IMR-90 (cell line): ENCODE measurements at regions not wholly inside any gene's neighbourhood (a gene's known extent, or its start where the extent isn't known, plus 50 kb on each side); places are given as distances from the start of the nearest gene placed in this dataset.

Experiments used
- ATAC-seq: fragments of 200-7000 bp; cut with Tn5 transposase; 2 replicates; pipeline ENCODE4 v1.9.1; 2020; ENCODE audit warnings: low read depth, mild to moderate bottlenecking, moderate library complexity
- BruUV-seq: library from RNA; stranded (reverse); fragments of 400-500 nt; replicated peaks from 2 replicates; lab custom pipeline; 2021; lab: Mats Ljungman, UMichigan
- CTCF ChIA-PET: fragments of 300-600 bp; formaldehyde crosslinking; extraction: SDS; loops from one replicate; lab custom pipeline; 2021; ENCODE audit warnings: antibody characterized with exemption; lab: Yijun Ruan, JAX
- POLR2A ChIA-PET: fragments of 300-600 bp; sonication (Branson Sonifier 250); formaldehyde crosslinking; loops from one replicate; lab custom pipeline; 2022; ENCODE audit warnings: antibody characterized with exemption; ENCODE audit not compliant: unreplicated experiment; lab: Charles Lee
- DNase-seq: peaks from one replicate; pipeline ENCODE4 v3.0.0; 2013
- H2AFZ ChIP-seq: replicated peaks from 2 replicates; pipeline ENCODE3; 2013; ENCODE audit warnings: low read length, mild to moderate bottlenecking; ENCODE audit not compliant: poor library complexity
- H2AK5ac ChIP-seq: 2 replicates; pipeline ENCODE4 v1.6.1; 2013; ENCODE audit warnings: low read depth, low read length, inconsistent platforms
- H2AK9ac ChIP-seq: replicated peaks from 2 replicates; pipeline ENCODE3; 2013; ENCODE audit warnings: mild to moderate bottlenecking, low read depth, low read length, moderate library complexity; ENCODE audit not compliant: poor library complexity
- H2BK120ac ChIP-seq: 2 replicates; pipeline ENCODE4 v1.6.1; 2013; ENCODE audit warnings: low read depth, low read length, inconsistent platforms
- H2BK15ac ChIP-seq: 3 replicates; pipeline ENCODE4 v1.6.1; 2013; ENCODE audit warnings: low read depth, low read length, inconsistent platforms
- H2BK20ac ChIP-seq: 2 replicates; pipeline ENCODE4 v1.6.1; 2013; ENCODE audit warnings: low read depth, mild to moderate bottlenecking, inconsistent platforms, low read length, moderate library complexity
- H2BK5ac ChIP-seq: 2 replicates; pipeline ENCODE4 v1.6.1; 2013; ENCODE audit warnings: mild to moderate bottlenecking, low read depth, low read length, inconsistent platforms; ENCODE audit not compliant: poor library complexity, severe bottlenecking
- H3K14ac ChIP-seq: replicated peaks from 2 replicates; pipeline ENCODE4 v1.6.1; 2013; ENCODE audit warnings: low read depth, low read length, inconsistent platforms
- H3K18ac ChIP-seq: 2 replicates; pipeline ENCODE4 v1.6.1; 2013; ENCODE audit warnings: low read depth, low read length, control low read depth
- H3K23ac ChIP-seq: 2 replicates; pipeline ENCODE4 v1.6.1; 2013; ENCODE audit warnings: low read depth, low read length, inconsistent platforms
- H3K27ac ChIP-seq: 2 replicates; pipeline ENCODE4 v1.5.1; 2013; ENCODE audit warnings: mild to moderate bottlenecking, control low read depth, low read length; ENCODE audit not compliant: insufficient read depth
- H3K27me3 ChIP-seq: 2 replicates; pipeline ENCODE4 v1.6.1; 2013; ENCODE audit warnings: low read length; ENCODE audit not compliant: control insufficient read depth, insufficient read depth
- H3K36me3 ChIP-seq: 2 replicates; pipeline ENCODE4 v1.6.1; 2013; ENCODE audit warnings: low read length, mixed read lengths; ENCODE audit not compliant: control insufficient read depth, insufficient read depth
- H3K4ac ChIP-seq: 2 replicates; pipeline ENCODE4 v1.6.1; 2013; ENCODE audit warnings: low read depth, low read length, inconsistent platforms
- H3K4me1 ChIP-seq: 2 replicates; pipeline ENCODE4 v1.6.1; 2013; ENCODE audit warnings: low read length, mixed read lengths; ENCODE audit not compliant: control insufficient read depth, insufficient read depth
- H3K4me2 ChIP-seq: 2 replicates; pipeline ENCODE4 v1.6.1; 2013; ENCODE audit warnings: low read depth, mild to moderate bottlenecking, control low read depth, low read length, moderate library complexity
- H3K4me3 ChIP-seq: 2 replicates; pipeline ENCODE4 v1.5.1; 2013; ENCODE audit warnings: low read depth, mild to moderate bottlenecking, control low read depth, low read length, moderate library complexity; ENCODE audit not compliant: insufficient read depth
- H3K56ac ChIP-seq: 2 replicates; pipeline ENCODE4 v1.6.1; 2013; ENCODE audit warnings: low read length, inconsistent platforms; ENCODE audit not compliant: insufficient read depth; ENCODE audit errors: extremely low read depth
- H3K79me1 ChIP-seq, 2 experiments: 2 replicates each; pipeline ENCODE4 v1.6.1; 2013; ENCODE audit warnings: low read length in 2 of 2, inconsistent platforms in 1 of 2, low read depth in 1 of 2
- H3K9ac ChIP-seq: 2 replicates; pipeline ENCODE4 v1.6.1; 2013; ENCODE audit warnings: low read depth, low read length, control low read depth
- H3K9me1 ChIP-seq: 2 replicates; pipeline ENCODE4 v1.6.1; 2013; ENCODE audit warnings: low read length, inconsistent platforms; ENCODE audit not compliant: insufficient read depth
- H3K9me3 ChIP-seq: 2 replicates; pipeline ENCODE4 v1.6.1; 2013; ENCODE audit warnings: low read length; ENCODE audit not compliant: control insufficient read depth, insufficient read depth
- H4K20me1 ChIP-seq: 2 replicates; pipeline ENCODE4 v1.6.1; 2013; ENCODE audit warnings: low read length, inconsistent platforms; ENCODE audit not compliant: insufficient read depth
- H4K5ac ChIP-seq: 2 replicates; pipeline ENCODE4 v1.6.1; 2013; ENCODE audit warnings: mild to moderate bottlenecking, low read depth, low read length, control low read depth
- H4K8ac ChIP-seq, 2 experiments: 2 replicates each; pipeline ENCODE4 v1.6.1; 2013; ENCODE audit warnings: low read depth in 2 of 2, low read length in 2 of 2, control low read depth in 1 of 2, inconsistent platforms in 1 of 2
- H4K91ac ChIP-seq: 2 replicates; pipeline ENCODE4 v1.6.1; 2013; ENCODE audit warnings: low read depth, low read length, inconsistent platforms; ENCODE audit not compliant: insufficient read depth
- BHLHE40 ChIP-seq: fragments of 150-350 bp; IDR thresholded peaks from 2 replicates; pipeline ENCODE4 v1.6.1; 2016; ENCODE audit warnings: mild to moderate bottlenecking, low read depth, low read length
- CEBPB ChIP-seq: IDR thresholded peaks from 2 replicates; pipeline ENCODE4 v1.6.1; 2012; ENCODE audit warnings: low read depth, low read length, improper control_type of control experiment
- CHD1 ChIP-seq: IDR thresholded peaks from 2 replicates; pipeline ENCODE4 v1.6.1; 2012; ENCODE audit warnings: low read depth, low read length, improper control_type of control experiment
- FOS ChIP-seq: fragments of 150-350 bp; IDR thresholded peaks from 2 replicates; pipeline ENCODE4 v1.6.1; 2016; ENCODE audit warnings: low read depth, low read length
- MAFK ChIP-seq: IDR thresholded peaks from 2 replicates; pipeline ENCODE4 v1.6.1; 2012; ENCODE audit warnings: low read depth, low read length, improper control_type of control experiment
- MAZ ChIP-seq: IDR thresholded peaks from 2 replicates; pipeline ENCODE4 v1.6.1; 2012; ENCODE audit warnings: low read depth, mild to moderate bottlenecking, low read length, improper control_type of control experiment, moderate library complexity, borderline replicate concordance
- MXI1 ChIP-seq: IDR thresholded peaks from 2 replicates; pipeline ENCODE4 v1.6.1; 2012; ENCODE audit warnings: low read depth, mild to moderate bottlenecking, low read length, moderate library complexity, borderline replicate concordance
- NFE2L2 ChIP-seq: fragments of 150-350 bp; IDR thresholded peaks from 2 replicates; pipeline ENCODE4 v1.6.1; 2016; ENCODE audit warnings: low read depth, mild to moderate bottlenecking, low read length
- POLR2A ChIP-seq: IDR thresholded peaks from 2 replicates; pipeline ENCODE4 v1.6.1; 2012; ENCODE audit warnings: mild to moderate bottlenecking, low read depth, low read length
- RAD21 ChIP-seq: IDR thresholded peaks from 2 replicates; pipeline ENCODE4 v1.6.1; 2012; ENCODE audit warnings: low read length, improper control_type of control experiment
- RCOR1 ChIP-seq: IDR thresholded peaks from 2 replicates; pipeline ENCODE4 v1.6.1; 2012; ENCODE audit warnings: mild to moderate bottlenecking, low read length, improper control_type of control experiment; ENCODE audit not compliant: insufficient replicate concordance
- RFX5 ChIP-seq: IDR thresholded peaks from 2 replicates; pipeline ENCODE4 v1.8.0; 2012; ENCODE audit warnings: low read depth, mild to moderate bottlenecking, low read length, moderate library complexity
- SMC3 ChIP-seq: fragments of 150-350 bp; IDR thresholded peaks from 2 replicates; pipeline ENCODE4 v1.6.1; 2016; ENCODE audit warnings: low read depth, mild to moderate bottlenecking, antibody characterized with exemption, low read length, moderate library complexity
- WGBS, 2 experiments: methylation state at CpG; one replicate each; pipeline versions ENCODE4 v1.1.5 to v1.1.7; 2013; ENCODE audit warnings: missing lambda C conversion rate in 2 of 2; ENCODE audit not compliant: insufficient read length in 1 of 2; ENCODE audit errors: extremely low coverage in 2 of 2; 5-methylcytosine and 5-hydroxymethylcytosine counted together
- dilution Hi-C: fragments of 300-500 bp; cut with HindIII; formaldehyde crosslinking; loops from one replicate; pipeline ENCODE4 v1.14.3; 2018; ENCODE audit warnings: low sequenced_read_pairs; ENCODE audit not compliant: unreplicated experiment
- in situ Hi-C: fragments of 300-500 bp; cut with MboI; formaldehyde crosslinking; loops from 3 replicates; pipeline ENCODE4 v1.14.3; 2019; ENCODE audit warnings: low sequenced_read_pairs, inconsistent platforms, mixed read lengths
- intact Hi-C: fragments of 100-400 bp; cut with micrococcal nuclease; formaldehyde crosslinking; loops from 2 replicates; pipeline ENCODE4 v1.10.0; 2022
- TF ChIP-seq, protein P1 (sequence below): conservative IDR thresholded peaks from 2 replicates; pipeline ENCODE4 v1.5.1; 2012; ENCODE audit warnings: mild to moderate bottlenecking, low read depth, low read length, improper control_type of control experiment
- TF ChIP-seq, protein P2 (sequence below): fragments of 150-350 bp; IDR thresholded peaks from 2 replicates; pipeline ENCODE4 v1.6.1; 2017; ENCODE audit warnings: mild to moderate bottlenecking, antibody characterized with exemption, low read length, low read depth
- TF ChIP-seq, protein P3 (sequence below): fragments of 150-350 bp; IDR thresholded peaks from 2 replicates; pipeline ENCODE4 v1.6.1; 2016; ENCODE audit warnings: low read depth, mild to moderate bottlenecking, low read length, moderate library complexity, borderline replicate concordance

DNA sequence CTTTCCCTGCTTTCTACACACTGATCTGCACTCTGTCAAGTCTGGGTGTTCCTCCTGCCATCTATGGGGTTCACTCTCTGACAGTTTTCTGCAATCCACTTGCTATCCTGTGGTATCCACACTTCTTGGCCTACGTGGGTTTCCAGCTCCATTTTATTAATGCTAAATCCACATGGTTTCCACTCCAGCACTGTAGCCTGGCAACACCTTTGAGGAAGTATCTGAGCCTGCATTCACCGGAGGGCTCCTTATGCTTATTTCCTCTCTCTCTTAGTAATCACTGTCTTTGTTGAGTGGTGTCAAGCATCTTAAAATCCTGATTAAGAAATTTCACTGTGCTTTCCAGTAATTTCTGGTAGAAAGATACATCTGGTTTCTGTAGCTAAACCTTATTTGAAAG, 703.7 kb downstream of the TMEM121 start:
- Histone ChIP-seq H2AK5ac (no peak overlapping the region), H3K9me3 (peaks cover 22% of the 10 kb centered on the region), H3K79me1 (no peaks in the 10 kb centered on the region), H2BK5ac (no peak overlapping the region), H4K8ac (no peak overlapping the region), H3K9me1 (no peaks in the 10 kb centered on the region), H2AK9ac (no peak overlapping the region), H4K20me1 (no peaks in the 10 kb centered on the region), H3K4me3 (no peak overlapping the region), H3K27me3 (no peaks in the 10 kb centered on the region), H3K4ac (no peak overlapping the region), H2BK15ac (no peak overlapping the region), H4K91ac (no peak overlapping the region), H4K5ac (no peak overlapping the region), H3K9ac (no peak overlapping the region), H2AFZ (no peak overlapping the region), H3K23ac (no peak overlapping the region), H3K18ac (no peak overlapping the region), H3K14ac (no peak overlapping the region), H3K4me1 (no peaks in the 10 kb centered on the region), H3K56ac (no peak overlapping the region), H3K4me2 (no peak overlapping the region), H2BK120ac (no peak overlapping the region), H3K36me3 (no peaks in the 10 kb centered on the region), H3K27ac (no peak overlapping the region), H2BK20ac (no peak overlapping the region)
- in situ Hi-C loops (no loop called here), dilution Hi-C loops (no loop called here), intact Hi-C loops (no loop called here)
- no peak for TF ChIP-seq RFX5
- no peak for TF ChIP-seq FOS
- TF ChIP-seq MAFK, result no peak
- no peak for TF ChIP-seq SMC3
- TF ChIP-seq RAD21, result no peak
- no peak for TF ChIP-seq BHLHE40
- TF ChIP-seq CHD1, result no peak
- no peak for TF ChIP-seq MXI1
- TF ChIP-seq, protein P1, sequence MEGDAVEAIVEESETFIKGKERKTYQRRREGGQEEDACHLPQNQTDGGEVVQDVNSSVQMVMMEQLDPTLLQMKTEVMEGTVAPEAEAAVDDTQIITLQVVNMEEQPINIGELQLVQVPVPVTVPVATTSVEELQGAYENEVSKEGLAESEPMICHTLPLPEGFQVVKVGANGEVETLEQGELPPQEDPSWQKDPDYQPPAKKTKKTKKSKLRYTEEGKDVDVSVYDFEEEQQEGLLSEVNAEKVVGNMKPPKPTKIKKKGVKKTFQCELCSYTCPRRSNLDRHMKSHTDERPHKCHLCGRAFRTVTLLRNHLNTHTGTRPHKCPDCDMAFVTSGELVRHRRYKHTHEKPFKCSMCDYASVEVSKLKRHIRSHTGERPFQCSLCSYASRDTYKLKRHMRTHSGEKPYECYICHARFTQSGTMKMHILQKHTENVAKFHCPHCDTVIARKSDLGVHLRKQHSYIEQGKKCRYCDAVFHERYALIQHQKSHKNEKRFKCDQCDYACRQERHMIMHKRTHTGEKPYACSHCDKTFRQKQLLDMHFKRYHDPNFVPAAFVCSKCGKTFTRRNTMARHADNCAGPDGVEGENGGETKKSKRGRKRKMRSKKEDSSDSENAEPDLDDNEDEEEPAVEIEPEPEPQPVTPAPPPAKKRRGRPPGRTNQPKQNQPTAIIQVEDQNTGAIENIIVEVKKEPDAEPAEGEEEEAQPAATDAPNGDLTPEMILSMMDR, result no peak
- TF ChIP-seq NFE2L2, result no peak
- TF ChIP-seq, protein P2, sequence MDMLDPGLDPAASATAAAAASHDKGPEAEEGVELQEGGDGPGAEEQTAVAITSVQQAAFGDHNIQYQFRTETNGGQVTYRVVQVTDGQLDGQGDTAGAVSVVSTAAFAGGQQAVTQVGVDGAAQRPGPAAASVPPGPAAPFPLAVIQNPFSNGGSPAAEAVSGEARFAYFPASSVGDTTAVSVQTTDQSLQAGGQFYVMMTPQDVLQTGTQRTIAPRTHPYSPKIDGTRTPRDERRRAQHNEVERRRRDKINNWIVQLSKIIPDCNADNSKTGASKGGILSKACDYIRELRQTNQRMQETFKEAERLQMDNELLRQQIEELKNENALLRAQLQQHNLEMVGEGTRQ, result no peak
- TF ChIP-seq RCOR1, result no peak
- TF ChIP-seq POLR2A, result no peak
- TF ChIP-seq CEBPB, result no peak
- TF ChIP-seq, protein P3, sequence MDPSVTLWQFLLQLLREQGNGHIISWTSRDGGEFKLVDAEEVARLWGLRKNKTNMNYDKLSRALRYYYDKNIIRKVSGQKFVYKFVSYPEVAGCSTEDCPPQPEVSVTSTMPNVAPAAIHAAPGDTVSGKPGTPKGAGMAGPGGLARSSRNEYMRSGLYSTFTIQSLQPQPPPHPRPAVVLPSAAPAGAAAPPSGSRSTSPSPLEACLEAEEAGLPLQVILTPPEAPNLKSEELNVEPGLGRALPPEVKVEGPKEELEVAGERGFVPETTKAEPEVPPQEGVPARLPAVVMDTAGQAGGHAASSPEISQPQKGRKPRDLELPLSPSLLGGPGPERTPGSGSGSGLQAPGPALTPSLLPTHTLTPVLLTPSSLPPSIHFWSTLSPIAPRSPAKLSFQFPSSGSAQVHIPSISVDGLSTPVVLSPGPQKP, result no peak
- TF ChIP-seq MAZ, result no peak
- DNase-seq (no peak), ATAC-seq (no peak)
- BruUV-seq, result no TSS peak
- ChIA-PET CTCF (no interaction called here), POLR2A (no interaction called here)
- WGBS, 2 experiments, result no CpG with 5 or more reads among the region's 2 CpGs
